Activated naive CD4-positive, alpha-beta T cell treated with anti-CD3 and anti-CD28 coated beads for 36 hours (primary cell): ENCODE measurements at regions not wholly inside any gene's neighbourhood (a gene's known extent, or its start where the extent isn't known, plus 50 kb on each side); places are given as distances from the start of the nearest gene placed in this dataset. TPM values are rescaled to one million over a fixed set of nuclear protein-coding genes. Genes with fewer than 3 reads are reported as not detected.

Experiments used
- CTCF ChIA-PET: fragments of 350-600 bp; sonication (Branson Sonifier 250); formaldehyde crosslinking; loops from one replicate; lab custom pipeline; 2021; ENCODE audit warnings: antibody characterized with exemption; lab: Charles Lee
- DNase-seq: peaks from one replicate; pipeline ENCODE4 v3.0.0-alpha.2; 2020
- H3K27ac Mint-ChIP-seq: one replicate; pipeline ENCODE4 v1.8.0; 2021; ENCODE audit warnings: mild to moderate bottlenecking, mixed read lengths
- H3K27me3 Mint-ChIP-seq: one replicate; pipeline ENCODE4 v1.8.0; 2021; ENCODE audit warnings: low read depth, mixed read lengths
- H3K36me3 Mint-ChIP-seq: one replicate; pipeline ENCODE4 v1.8.0; 2021; ENCODE audit warnings: low read depth, mixed read lengths
- H3K4me1 Mint-ChIP-seq: one replicate; pipeline ENCODE4 v1.8.0; 2021; ENCODE audit warnings: low read depth, mixed read lengths
- H3K4me3 Mint-ChIP-seq: one replicate; pipeline ENCODE4 v1.8.0; 2021; ENCODE audit warnings: mild to moderate bottlenecking, moderate library complexity, mixed read lengths
- H3K9me3 Mint-ChIP-seq: one replicate; pipeline ENCODE4 v1.8.0; 2021; ENCODE audit warnings: mixed read lengths
- intact Hi-C: fragments of 100-400 bp; cut with micrococcal nuclease; formaldehyde crosslinking; loops from one replicate; pipeline ENCODE4 v1.15.1; 2023
- microRNA-seq: library from miRNA; unstranded; fragments of <30 nt; microRNA quantifications from one replicate; pipeline ENCODE4 v1.2.0, GENCODE V29; 2022; ENCODE audit warnings: borderline microRNAs expressed, borderline replicate concordance

- Mint-ChIP-seq H3K36me3 (no peaks in the 10 kb centered on the region), H3K27ac (no peak overlapping the region), H3K9me3 (no peaks in the 10 kb centered on the region), H3K4me3 (no peak overlapping the region), H3K4me1 (no peaks in the 10 kb centered on the region), H3K27me3 (peaks cover 20% of the 10 kb centered on the region)
- CTCF ChIA-PET = interaction anchor here (0.7 to 1.0 kb wide), 2 partner anchors 16 to 121 kb away, joined by 3 to 5 read pairs; no protein-coding TSS in a partner anchor
- intact Hi-C loops = no loop called here
- DNase-seq = no peak
These were observed 50.1 kb upstream of the HAND1 start for GRCh38 chr5:154528005-154528594.

Small RNA genes lying in the stretch of these regions (microRNA-seq; reads per million reads assigned to microRNA genes)
- gene MIR1303 (not detected), gene MIR3141 (not detected)
